ENCODE measurements at regions not wholly inside any gene's neighbourhood (a gene's known extent, or its start where the extent isn't known, plus 50 kb on each side); places are given as distances from the start of the nearest gene placed in this dataset.

DNA sequence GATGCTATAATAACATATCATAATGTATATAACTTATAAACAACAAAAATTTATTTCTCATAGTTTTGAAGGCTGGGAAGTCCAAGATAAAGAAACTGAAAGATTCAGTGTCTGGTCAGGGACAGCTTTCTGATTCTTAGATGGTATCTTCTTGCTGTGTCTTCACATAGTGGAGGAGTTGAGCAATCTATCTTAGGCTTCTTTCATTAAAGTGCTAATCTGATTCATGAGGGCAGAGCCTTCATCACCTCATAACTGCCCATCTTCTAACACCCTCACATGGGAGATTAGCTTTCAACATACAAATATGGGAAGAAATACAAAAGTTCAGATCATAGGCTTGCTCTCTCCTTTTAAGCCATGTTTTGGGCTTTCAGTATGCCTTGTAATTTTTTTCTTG is 774.8 kb upstream of the EPHA6 start:
- DNase-seq, result no peak

GRCh38 chr3:96059301-96059700 is 755.1 kb upstream of the EPHA6 start:
- no peak for DNase-seq

DNA sequence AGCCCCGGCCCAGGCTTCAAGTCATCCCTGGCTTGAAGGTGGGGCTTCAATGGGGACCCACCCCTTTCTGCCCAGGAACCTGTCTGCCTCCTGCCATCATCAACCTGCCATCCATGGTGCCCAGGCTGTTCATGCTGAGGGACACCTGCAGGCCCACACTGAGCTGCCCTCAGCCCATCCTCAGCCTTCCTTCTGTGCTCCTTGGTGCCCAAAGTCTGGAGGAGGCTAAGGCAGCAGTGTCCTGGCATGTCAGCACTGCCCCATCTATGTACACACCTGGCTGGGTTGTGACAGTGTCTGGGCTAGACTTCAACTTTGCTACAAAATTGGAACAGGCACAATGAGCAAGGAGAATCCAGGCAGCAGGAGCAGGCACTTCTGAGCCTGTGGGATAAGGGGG is 745.3 kb upstream of the EPHA6 start:
- no peak for DNase-seq

GRCh38 chr3:96070678-96071077 is 743.7 kb upstream of the EPHA6 start:
- no peak for DNase-seq

GRCh38 chr3:96071097-96071496 is 743.3 kb upstream of the EPHA6 start:
- no peak for DNase-seq

- DNase-seq, result peak in 1 of 2 donors; percentile 2
Measured at GRCh38 chr3:96072226-96072625, 742.2 kb upstream of the EPHA6 start.

GRCh38 chr3:96083610-96084009 is 730.8 kb upstream of the EPHA6 start:
- no peak for DNase-seq

GRCh38 chr3:96086018-96086417 is 728.4 kb upstream of the EPHA6 start:
- DNase-seq, result no peak

GRCh38 chr3:96101006-96101560 is 713.3 kb upstream of the EPHA6 start:
- no peak for DNase-seq

GRCh38 chr3:96106701-96107100 is 707.7 kb upstream of the EPHA6 start:
- DNase-seq, result no peak

All from hippocampal formation (tissue), 2 donors.